ENCODE measurements at regions not wholly inside any gene's neighbourhood (a gene's known extent, or its start where the extent isn't known, plus 50 kb on each side); places are given as distances from the start of the nearest gene placed in this dataset.

GRCh38 chr3:157872902-157873301 lies 233.3 kb downstream of the SHOX2 start:
- H3K4me3 ChIP-seq (ENCODE audit: low read length) = no peak overlapping the region
- no peak for TF ChIP-seq CTCF (conservative IDR thresholded peaks at IDR 0.05; ENCODE audit: low read length)

GRCh38 chr3:157871838-157872460 lies 234.3 kb downstream of the SHOX2 start:
- no peak for TF ChIP-seq CTCF (conservative IDR thresholded peaks at IDR 0.05; ENCODE audit: low read length)
- H3K4me3 ChIP-seq (ENCODE audit: low read length) = no peak overlapping the region
- no peak for DNase-seq (ENCODE audit: low read depth)

More at GRCh38 chr3:157872902-157873301, 233.3 kb downstream of the SHOX2 start:
- peak; percentile 43 for DNase-seq (ENCODE audit: low read depth)

- no peak for DNase-seq (ENCODE audit: low read depth)
- TF ChIP-seq CTCF (conservative IDR thresholded peaks at IDR 0.05; ENCODE audit: low read length) = no peak
- no peak overlapping the region for H3K4me3 ChIP-seq (ENCODE audit: low read length)
Measured at GRCh38 chr3:157871248-157871647, 235.0 kb downstream of the SHOX2 start.

- no peak overlapping the region for H3K4me3 ChIP-seq (ENCODE audit: low read length)
- TF ChIP-seq CTCF (conservative IDR thresholded peaks at IDR 0.05; ENCODE audit: low read length) = no peak
- no peak for DNase-seq (ENCODE audit: low read depth)
Measured at GRCh38 chr3:157868946-157869345, 237.3 kb downstream of the SHOX2 start.

GRCh38 chr3:157868196-157868595 lies 238.0 kb downstream of the SHOX2 start:
- no peak for TF ChIP-seq CTCF (conservative IDR thresholded peaks at IDR 0.05; ENCODE audit: low read length)
- no peak overlapping the region for H3K4me3 ChIP-seq (ENCODE audit: low read length)
- peak; percentile 93 for DNase-seq (ENCODE audit: low read depth)

- peak; percentile 16; the same call in 1 of the 2 replicates for TF ChIP-seq CTCF (conservative IDR thresholded peaks at IDR 0.05; ENCODE audit: low read length)
- no peak overlapping the region for H3K4me3 ChIP-seq (ENCODE audit: low read length)
- DNase-seq (ENCODE audit: low read depth) = no peak
Measured at GRCh38 chr3:157865352-157866000, 240.7 kb downstream of the SHOX2 start.
